NB4 (cell line): ENCODE measurements at regions not wholly inside any gene's neighbourhood (a gene's known extent, or its start where the extent isn't known, plus 50 kb on each side); places are given as distances from the start of the nearest gene placed in this dataset.

Experiments
- DNase-seq: peaks from one replicate; pipeline ENCODE4 v3.0.0; 2010; ENCODE audit warnings: low read depth
- H3K4me3 ChIP-seq: one replicate; pipeline ENCODE4 v1.5.1; 2011; ENCODE audit warnings: mild to moderate bottlenecking, low read depth, low read length, moderate library complexity
- CTCF ChIP-seq: IDR thresholded peaks from one replicate; pipeline ENCODE4 v1.5.1; 2012; ENCODE audit warnings: low read depth, low read length
- MAX ChIP-seq: IDR thresholded peaks from 2 replicates; pipeline ENCODE4 v1.6.1; 2011; ENCODE audit warnings: low read depth, low read length
- MYC ChIP-seq: IDR thresholded peaks from 2 replicates; pipeline ENCODE4 v1.6.1; 2011; ENCODE audit warnings: low read depth, low read length
- POLR2A ChIP-seq: IDR thresholded peaks from 2 replicates; pipeline ENCODE4 v1.6.1; 2011; ENCODE audit warnings: mild to moderate bottlenecking; ENCODE audit not compliant: insufficient read length; ENCODE audit errors: extremely low read depth

- no peak for DNase-seq
- H3K4me3 ChIP-seq = no peak overlapping the region
- TF ChIP-seq MAX (no peak), CTCF (no peak), POLR2A (no peak), MYC (no peak)
Observed at GRCh38 chr14:94897561-94897960, 127.6 kb upstream of the GSC start.

GRCh38 chr14:94897082-94897481 is 127.2 kb upstream of the GSC start:
- H3K4me3 ChIP-seq = no peak overlapping the region
- DNase-seq = no peak
- TF ChIP-seq CTCF (no peak), MYC (no peak), POLR2A (no peak), MAX (no peak)

GRCh38 chr14:94893411-94894160 is 123.7 kb upstream of the GSC start:
- TF ChIP-seq CTCF (no peak), MAX (no peak), POLR2A (no peak), MYC (no peak)
- no peak overlapping the region for H3K4me3 ChIP-seq
- no peak for DNase-seq

GRCh38 chr14:94890785-94891184 is 120.9 kb upstream of the GSC start:
- H3K4me3 ChIP-seq = no peak overlapping the region
- TF ChIP-seq MAX = no peak
- no peak for DNase-seq

GRCh38 chr14:94889520-94890312 is 119.8 kb upstream of the GSC start:
- no peak overlapping the region for H3K4me3 ChIP-seq

More at GRCh38 chr14:94889520-94890312, 119.8 kb upstream of the GSC start:
- TF ChIP-seq CTCF (no peak), MYC (no peak), MAX (no peak), POLR2A (no peak)
- no peak for DNase-seq
